ENCODE measurements at regions not wholly inside any gene's neighbourhood (a gene's known extent, or its start where the extent isn't known, plus 50 kb on each side); places are given as distances from the start of the nearest gene placed in this dataset.

GRCh38 chr12:74910831-74911230 lies 298.8 kb downstream of the KCNC2 start:
- intact Hi-C loops (cut with micrococcal nuclease; ENCODE audit: unreplicated experiment), result no loop called here
- H3K36me3 Mint-ChIP-seq (ENCODE audit: insufficient read depth, unreplicated experiment), result no peaks in the 10 kb centered on the region
- no peaks in the 10 kb centered on the region for H3K9me3 ChIP-seq

GRCh38 chr12:74914378-74914777 lies 295.3 kb downstream of the KCNC2 start:
- Mint-ChIP-seq H3K36me3 (ENCODE audit: insufficient read depth, unreplicated experiment) (no peaks in the 10 kb centered on the region), H3K27ac (ENCODE audit: unreplicated experiment) (no peak overlapping the region), H3K9me3 (ENCODE audit: unreplicated experiment) (no peaks in the 10 kb centered on the region), H3K4me1 (ENCODE audit: low read depth, unreplicated experiment) (no peaks in the 10 kb centered on the region), H3K27me3 (ENCODE audit: insufficient read depth, unreplicated experiment) (no peaks in the 10 kb centered on the region), H3K4me3 (ENCODE audit: unreplicated experiment) (no peak overlapping the region)
- Histone ChIP-seq H3K4me1 (no peaks in the 10 kb centered on the region), H3K4me3 (ENCODE audit: low read depth, low read length) (no peak overlapping the region), H3K27me3 (replicated peaks; ENCODE audit: control insufficient read depth, insufficient read depth, low read length) (no peaks in the 10 kb centered on the region), H3K9me3 (no peaks in the 10 kb centered on the region), H3K36me3 (ENCODE audit: control insufficient read depth, insufficient read depth, low read length) (no peaks in the 10 kb centered on the region)
- ChIA-PET CTCF (no interaction called here), POLR2A (no interaction called here)
- no peak for DNase-seq
- intact Hi-C loops (cut with micrococcal nuclease; ENCODE audit: unreplicated experiment), result no loop called here
- no peak for TF ChIP-seq CTCF (IDR thresholded peaks at IDR 0.05; ENCODE audit: insufficient read depth in 1 of 2, low read depth in 1 of 2, low read length in 1 of 2, severe bottlenecking in 1 of 2, unreplicated experiment in 1 of 2)
- no TSS peak for BruUV-seq (replicated peaks)

More at GRCh38 chr12:74910831-74911230, 298.8 kb downstream of the KCNC2 start:
- no peaks in the 10 kb centered on the region for H3K4me1 Mint-ChIP-seq (ENCODE audit: low read depth, unreplicated experiment)
- ChIA-PET POLR2A (no interaction called here), CTCF (no interaction called here)
- TF ChIP-seq CTCF (IDR thresholded peaks at IDR 0.05; ENCODE audit: insufficient read depth in 1 of 2, low read depth in 1 of 2, low read length in 1 of 2, severe bottlenecking in 1 of 2, unreplicated experiment in 1 of 2), result no peak
- Histone ChIP-seq H3K27me3 (replicated peaks; ENCODE audit: control insufficient read depth, insufficient read depth, low read length) (no peaks in the 10 kb centered on the region), H3K36me3 (ENCODE audit: control insufficient read depth, insufficient read depth, low read length) (no peaks in the 10 kb centered on the region), H3K4me1 (no peaks in the 10 kb centered on the region), H3K4me3 (ENCODE audit: low read depth, low read length) (no peak overlapping the region)
- no peaks in the 10 kb centered on the region for H3K9me3 Mint-ChIP-seq (ENCODE audit: unreplicated experiment)
- no peak for DNase-seq
- H3K4me3 Mint-ChIP-seq (ENCODE audit: unreplicated experiment), result no peak overlapping the region
- no TSS peak for BruUV-seq (replicated peaks)
- no peaks in the 10 kb centered on the region for H3K27me3 Mint-ChIP-seq (ENCODE audit: insufficient read depth, unreplicated experiment)
- H3K27ac Mint-ChIP-seq (ENCODE audit: unreplicated experiment), result no peak overlapping the region

- intact Hi-C loops (cut with micrococcal nuclease; ENCODE audit: unreplicated experiment), result no loop called here
- no peaks in the 10 kb centered on the region for H3K27me3 ChIP-seq (replicated peaks; ENCODE audit: control insufficient read depth, insufficient read depth, low read length)
- Mint-ChIP-seq H3K27ac (ENCODE audit: unreplicated experiment) (no peak overlapping the region), H3K27me3 (ENCODE audit: insufficient read depth, unreplicated experiment) (no peaks in the 10 kb centered on the region), H3K4me1 (ENCODE audit: low read depth, unreplicated experiment) (no peaks in the 10 kb centered on the region), H3K9me3 (ENCODE audit: unreplicated experiment) (no peaks in the 10 kb centered on the region), H3K4me3 (ENCODE audit: unreplicated experiment) (no peak overlapping the region), H3K36me3 (ENCODE audit: insufficient read depth, unreplicated experiment) (no peaks in the 10 kb centered on the region)
- no peaks in the 10 kb centered on the region for H3K36me3 ChIP-seq (ENCODE audit: control insufficient read depth, insufficient read depth, low read length)
- DNase-seq, result no peak
- BruUV-seq (replicated peaks), result no TSS peak
- TF ChIP-seq CTCF (IDR thresholded peaks at IDR 0.05; ENCODE audit: insufficient read depth in 1 of 2, low read depth in 1 of 2, low read length in 1 of 2, severe bottlenecking in 1 of 2, unreplicated experiment in 1 of 2), result no peak
- H3K4me1 ChIP-seq, result no peaks in the 10 kb centered on the region
- no peak overlapping the region for H3K4me3 ChIP-seq (ENCODE audit: low read depth, low read length)
- H3K9me3 ChIP-seq, result no peaks in the 10 kb centered on the region
- ChIA-PET CTCF (no interaction called here), POLR2A (no interaction called here)
These were observed 293.9 kb downstream of the KCNC2 start for GRCh38 chr12:74915718-74916117.

Measured in Caco-2 (cell line).